NCI-H2029 (cell line): ENCODE measurements at regions not wholly inside any gene's neighbourhood (a gene's known extent, or its start where the extent isn't known, plus 50 kb on each side); places are given as distances from the start of the nearest gene placed in this dataset.
A peak's percentile ranks its signal among the peaks of the same experiment; 100 is the strongest.

Experiments
- DNase-seq: peaks from one replicate; lab custom pipeline; 2025; lab: John Stamatoyannopoulos, UW

- no peak for DNase-seq
Observed at GRCh38 chr6:113092795-113093194, 745.7 kb downstream of the RFPL4B start.

- no peak for DNase-seq
Observed at GRCh38 chr6:113094779-113095178, 747.6 kb downstream of the RFPL4B start.

- no peak for DNase-seq
Observed at GRCh38 chr6:113095841-113096240, 748.7 kb downstream of the RFPL4B start.

GRCh38 chr6:113102761-113103160 is 754.4 kb upstream of the MARCKS start:
- DNase-seq, result no peak

- no peak for DNase-seq
Observed at GRCh38 chr6:113103634-113104361, 753.3 kb upstream of the MARCKS start.

GRCh38 chr6:113104541-113104940 is 752.6 kb upstream of the MARCKS start:
- DNase-seq, result no peak

- no peak for DNase-seq
Observed at GRCh38 chr6:113104951-113105350, 752.2 kb upstream of the MARCKS start.

GRCh38 chr6:113110211-113110610 is 746.9 kb upstream of the MARCKS start:
- no peak for DNase-seq

- no peak for DNase-seq
Observed at GRCh38 chr6:113111550-113111949, 745.6 kb upstream of the MARCKS start.

- no peak for DNase-seq
Observed at GRCh38 chr6:113112086-113112485, 745.1 kb upstream of the MARCKS start.

- no peak for DNase-seq
Observed at GRCh38 chr6:113115196-113115595, 741.9 kb upstream of the MARCKS start.

GRCh38 chr6:113120224-113120581 is 736.9 kb upstream of the MARCKS start:
- DNase-seq, result no peak

- DNase-seq, result peak; percentile 6
Observed at GRCh38 chr6:113120582-113121285, 736.4 kb upstream of the MARCKS start.

- no peak for DNase-seq
Observed at GRCh38 chr6:113121571-113121970, 735.6 kb upstream of the MARCKS start.

- no peak for DNase-seq
Observed at GRCh38 chr6:113122060-113122459, 735.1 kb upstream of the MARCKS start.

GRCh38 chr6:113125626-113126025 is 731.5 kb upstream of the MARCKS start:
- DNase-seq, result no peak

GRCh38 chr6:113127786-113128419 is 729.2 kb upstream of the MARCKS start:
- no peak for DNase-seq

- DNase-seq, result no peak
Observed at GRCh38 chr6:113128661-113129060, 728.5 kb upstream of the MARCKS start.

- no peak for DNase-seq
Observed at GRCh38 chr6:113129991-113130390, 727.2 kb upstream of the MARCKS start.

- no peak for DNase-seq
Observed at GRCh38 chr6:113137426-113137825, 719.7 kb upstream of the MARCKS start.

- no peak for DNase-seq
Observed at GRCh38 chr6:113140721-113141120, 716.4 kb upstream of the MARCKS start.

- DNase-seq, result no peak
Observed at GRCh38 chr6:113141901-113142300, 715.2 kb upstream of the MARCKS start.

- no peak for DNase-seq
Observed at GRCh38 chr6:113142671-113143174, 714.4 kb upstream of the MARCKS start.
